Fibroblast of lung (primary cell): ENCODE measurements at regions not wholly inside any gene's neighbourhood (a gene's known extent, or its start where the extent isn't known, plus 50 kb on each side); places are given as distances from the start of the nearest gene placed in this dataset.

Source experiments
- DNase-seq, 2 donors: peaks; one replicate each; pipeline versions ENCODE4 v3.0.0 to v3.0.0-alpha.2; 2010; ENCODE audit warnings: low read depth in 2 of 2
- H2AFZ ChIP-seq: 2 replicates; pipeline ENCODE4 v1.5.1; 2012; ENCODE audit warnings: low read length, control low read depth, inconsistent platforms
- H3K27ac ChIP-seq: 2 replicates; pipeline ENCODE4 v1.5.1; 2011; ENCODE audit warnings: low read length, control low read depth; ENCODE audit not compliant: insufficient read depth
- H3K27me3 ChIP-seq: 2 replicates; pipeline ENCODE4 v1.5.1; 2011; ENCODE audit warnings: mild to moderate bottlenecking, low read length; ENCODE audit not compliant: control insufficient read depth, insufficient read depth
- H3K36me3 ChIP-seq: 2 replicates; pipeline ENCODE4 v1.5.1; 2011; ENCODE audit warnings: low read length; ENCODE audit not compliant: control insufficient read depth, insufficient read depth
- H3K4me1 ChIP-seq: 2 replicates; pipeline ENCODE4 v1.5.1; 2011; ENCODE audit warnings: low read length; ENCODE audit not compliant: control insufficient read depth, insufficient read depth; ENCODE audit errors: extremely low read depth
- H3K4me2 ChIP-seq: 2 replicates; pipeline ENCODE4 v1.5.1; 2011; ENCODE audit warnings: low read length, control low read depth; ENCODE audit not compliant: insufficient read depth; ENCODE audit errors: extremely low read depth
- H3K4me3 ChIP-seq, 4 experiments: fragments of 200-600 bp in 1 of 4; sonication (generic) in 1 of 4; replicated peaks in 1 of 4; 2 replicates each; pipeline ENCODE4 v1.5.1; 2011 to 2016; ENCODE audit warnings: low read length in 4 of 4, low read depth in 3 of 4, mild to moderate bottlenecking in 3 of 4, control low read depth in 2 of 4, inconsistent platforms in 1 of 4, mixed read lengths in 1 of 4; ENCODE audit not compliant: insufficient read depth in 1 of 4; ENCODE audit errors: control extremely low read depth in 1 of 4
- H3K79me2 ChIP-seq: 2 replicates; pipeline ENCODE4 v1.5.1; 2012; ENCODE audit warnings: mild to moderate bottlenecking, low read length, inconsistent platforms; ENCODE audit not compliant: control insufficient read depth, insufficient read depth
- H3K9ac ChIP-seq: 2 replicates; pipeline ENCODE4 v1.5.1; 2011; ENCODE audit warnings: mild to moderate bottlenecking, low read length, control low read depth; ENCODE audit not compliant: insufficient read depth
- H3K9me3 ChIP-seq: 2 replicates; pipeline ENCODE4 v1.5.1; 2012; ENCODE audit warnings: low read depth, low read length; ENCODE audit not compliant: control insufficient read depth, insufficient read depth
- H4K20me1 ChIP-seq: 2 replicates; pipeline ENCODE4 v1.5.1; 2011; ENCODE audit warnings: low read length; ENCODE audit not compliant: control insufficient read depth, insufficient read depth; ENCODE audit errors: extremely low read depth
- CTCF ChIP-seq, 2 donors: IDR thresholded peaks in 1 of 2; conservative IDR thresholded peaks in 1 of 2; 1 replicate in 1 of 2; 2 replicates in 1 of 2; pipeline ENCODE4 v1.5.1; 2011 to 2012; ENCODE audit warnings: low read length in 2 of 2, control low read depth in 1 of 2, inconsistent platforms in 1 of 2, low read depth in 1 of 2, mild to moderate bottlenecking in 1 of 2
- EZH2 ChIP-seq: IDR thresholded peaks from 2 replicates; pipeline ENCODE4 v1.5.1; 2012; ENCODE audit warnings: low read length, control low read depth, mild to moderate bottlenecking; ENCODE audit errors: missing control alignments

- Histone ChIP-seq H2AFZ (no peak overlapping the region), H3K27me3 (no peaks in the 10 kb centered on the region), H3K36me3 (no peaks in the 10 kb centered on the region), H3K4me3 (no peak overlapping the region), H3K9ac (no peak overlapping the region), H3K4me1 (no peaks in the 10 kb centered on the region), H3K4me2 (no peak overlapping the region), H3K9me3 (no peaks in the 10 kb centered on the region), H3K27ac (no peak overlapping the region), H4K20me1 (no peaks in the 10 kb centered on the region), H3K79me2 (no peaks in the 10 kb centered on the region)
- no peak for TF ChIP-seq CTCF (conservative IDR thresholded peaks at IDR 0.05 in 1 of 2, IDR thresholded peaks at IDR 0.05 in 1 of 2; ENCODE audit: low read depth in 1 of 2, low read length in 2 of 2)
- no peak for DNase-seq
Measured at GRCh38 chr14:98203421-98203820, 1068.6 kb downstream of the BCL11B start.

GRCh38 chr14:98204139-98204538, 1067.9 kb downstream of the BCL11B start:
- no peak overlapping the region for H3K27ac ChIP-seq
- no peaks in the 10 kb centered on the region for H4K20me1 ChIP-seq
- no peaks in the 10 kb centered on the region for H3K36me3 ChIP-seq
- TF ChIP-seq EZH2, result no peak
- no peak for TF ChIP-seq CTCF (conservative IDR thresholded peaks at IDR 0.05 in 1 of 2, IDR thresholded peaks at IDR 0.05 in 1 of 2; ENCODE audit: low read depth in 1 of 2, low read length in 2 of 2)
- H3K9ac ChIP-seq, result no peak overlapping the region
- no peaks in the 10 kb centered on the region for H3K27me3 ChIP-seq
- DNase-seq, result no peak
- H3K4me1 ChIP-seq, result no peaks in the 10 kb centered on the region
- no peak overlapping the region for H3K4me3 ChIP-seq
- H2AFZ ChIP-seq, result no peak overlapping the region
- H3K9me3 ChIP-seq, result no peaks in the 10 kb centered on the region
- H3K79me2 ChIP-seq, result no peaks in the 10 kb centered on the region
- no peak overlapping the region for H3K4me2 ChIP-seq

- H3K36me3 ChIP-seq, result no peaks in the 10 kb centered on the region
- TF ChIP-seq EZH2 (no peak), CTCF (conservative IDR thresholded peaks at IDR 0.05 in 1 of 2, IDR thresholded peaks at IDR 0.05 in 1 of 2; ENCODE audit: low read depth in 1 of 2, low read length in 2 of 2) (no peak)
- H2AFZ ChIP-seq, result no peak overlapping the region
- no peaks in the 10 kb centered on the region for H3K9me3 ChIP-seq
- H3K9ac ChIP-seq, result no peak overlapping the region
- no peak overlapping the region for H3K27ac ChIP-seq
- no peaks in the 10 kb centered on the region for H3K79me2 ChIP-seq
- H3K27me3 ChIP-seq, result no peaks in the 10 kb centered on the region
- H3K4me2 ChIP-seq, result no peak overlapping the region
- no peaks in the 10 kb centered on the region for H4K20me1 ChIP-seq
- H3K4me1 ChIP-seq, result no peaks in the 10 kb centered on the region
- H3K4me3 ChIP-seq, result no peak overlapping the region
- DNase-seq, result no peak
Measured at GRCh38 chr14:98207415-98207814, 1064.6 kb downstream of the BCL11B start.
